NCI-H128 (cell line): ENCODE measurements at regions not wholly inside any gene's neighbourhood (a gene's known extent, or its start where the extent isn't known, plus 50 kb on each side); places are given as distances from the start of the nearest gene placed in this dataset.
"Not testable (repeated sequence)": the region's sequence is repeated elsewhere in the genome, so short reads cannot be mapped to it uniquely, and the experiment has no call there.

ENCODE experiments used
- DNase-seq: peaks from one replicate; lab custom pipeline; 2025; ENCODE audit not compliant: unreplicated experiment; lab: John Stamatoyannopoulos, UW

DNA sequence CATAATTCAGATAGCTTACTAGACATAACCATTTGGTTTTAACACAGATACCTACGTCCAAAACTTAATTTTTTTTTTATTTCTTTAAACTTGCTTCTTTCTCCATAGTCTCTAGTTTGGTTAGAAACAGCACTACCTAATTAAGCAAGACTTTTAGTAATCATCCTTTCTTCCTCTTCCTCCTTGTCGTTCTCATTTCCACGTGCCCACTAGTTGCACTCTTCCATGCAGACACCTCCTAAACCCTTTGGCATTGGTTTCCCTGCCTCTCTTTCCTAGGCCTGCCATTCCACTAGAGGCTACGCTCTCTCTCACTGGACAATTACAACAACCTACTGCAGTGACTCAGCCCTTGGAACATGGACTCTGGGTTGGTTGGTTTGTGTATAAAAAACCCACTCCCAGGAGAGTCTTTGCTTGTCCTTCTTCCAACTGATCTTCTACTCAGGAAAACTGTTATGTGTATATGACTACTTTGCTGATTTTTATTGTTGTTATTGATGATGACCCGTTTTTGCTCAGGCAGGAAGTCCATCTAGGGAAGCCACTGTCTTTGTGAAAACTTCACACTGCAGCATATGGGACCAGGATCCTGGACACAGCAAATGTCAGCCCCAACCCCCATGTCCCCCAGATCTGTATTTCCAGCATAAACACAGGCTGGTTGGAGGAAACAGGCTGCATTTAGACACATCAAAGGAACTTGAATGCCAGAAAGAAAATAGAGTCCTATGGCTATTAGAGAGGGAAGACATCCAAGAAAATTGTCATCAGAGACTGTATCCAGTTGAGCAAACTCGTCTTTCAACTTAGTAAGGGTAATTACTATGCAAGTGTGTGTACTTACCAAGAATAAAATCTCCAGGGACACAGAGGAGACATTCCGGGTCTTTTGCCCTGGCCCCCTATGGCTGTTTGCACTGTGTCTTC is 503.2 kb downstream of the GADD45G start:
- DNase-seq: no peak

GRCh38 chr9:90112788-90113187 is 508.0 kb downstream of the GADD45G start:
- DNase-seq: no peak

- DNase-seq: no peak
Measured at GRCh38 chr9:90114641-90115425, 510.0 kb downstream of the GADD45G start.

DNA sequence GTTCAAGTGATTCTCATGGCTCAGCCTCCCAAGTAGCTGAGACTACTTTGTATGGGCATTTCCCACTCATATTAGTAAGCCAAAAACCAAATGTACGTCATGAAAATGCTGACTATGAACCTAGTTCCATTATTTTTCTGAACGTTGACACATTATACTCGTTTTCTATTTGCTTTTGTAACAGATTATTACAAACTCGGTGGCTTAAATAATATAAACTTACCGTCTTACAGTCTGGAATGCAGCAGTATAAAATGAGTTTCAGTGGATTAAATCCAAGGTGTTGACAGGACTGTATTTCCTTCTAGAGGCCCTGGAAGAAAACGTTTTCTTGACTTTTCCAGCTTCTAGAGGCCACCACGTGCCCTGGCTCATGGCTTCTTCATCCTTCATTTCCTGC is 517.0 kb downstream of the GADD45G start:
- no peak for DNase-seq

- DNase-seq: no peak
Measured at GRCh38 chr9:90124961-90125360, 517.7 kb downstream of the DIRAS2 start.

- DNase-seq: no peak
Measured at GRCh38 chr9:90127923-90128322, 514.7 kb downstream of the DIRAS2 start.

GRCh38 chr9:90128587-90129190 is 513.9 kb downstream of the DIRAS2 start:
- no peak for DNase-seq

- no peak for DNase-seq
Measured at GRCh38 chr9:90129446-90129845, 513.2 kb downstream of the DIRAS2 start.

DNA sequence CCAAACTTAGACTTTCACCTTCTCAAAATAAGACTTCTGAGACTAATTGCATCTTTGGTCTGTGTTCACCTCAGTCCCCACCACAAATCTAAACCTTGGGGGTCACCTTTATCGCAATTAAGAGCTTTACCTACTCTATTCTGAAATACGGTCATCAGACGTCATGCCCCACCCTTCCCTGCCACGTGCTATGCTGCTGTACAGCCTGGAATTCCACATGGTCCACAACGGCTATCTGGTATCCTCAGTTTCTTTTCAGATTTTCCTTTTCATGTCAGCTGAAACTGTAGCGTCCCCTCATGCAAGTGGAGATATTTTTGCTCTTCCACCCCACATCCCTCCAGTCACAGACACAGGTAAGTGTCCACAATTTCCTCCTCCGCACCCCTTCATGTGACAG is 511.1 kb downstream of the DIRAS2 start:
- DNase-seq: no peak

- DNase-seq: no peak
Measured at GRCh38 chr9:90132866-90133265, 509.8 kb downstream of the DIRAS2 start.

- DNase-seq: no peak
Measured at GRCh38 chr9:90137801-90138200, 504.8 kb downstream of the DIRAS2 start.

GRCh38 chr9:90140131-90140818 is 502.3 kb downstream of the DIRAS2 start:
- DNase-seq: no peak

- no peak for DNase-seq
Measured at GRCh38 chr9:90141723-90142122, 500.9 kb downstream of the DIRAS2 start.

DNA sequence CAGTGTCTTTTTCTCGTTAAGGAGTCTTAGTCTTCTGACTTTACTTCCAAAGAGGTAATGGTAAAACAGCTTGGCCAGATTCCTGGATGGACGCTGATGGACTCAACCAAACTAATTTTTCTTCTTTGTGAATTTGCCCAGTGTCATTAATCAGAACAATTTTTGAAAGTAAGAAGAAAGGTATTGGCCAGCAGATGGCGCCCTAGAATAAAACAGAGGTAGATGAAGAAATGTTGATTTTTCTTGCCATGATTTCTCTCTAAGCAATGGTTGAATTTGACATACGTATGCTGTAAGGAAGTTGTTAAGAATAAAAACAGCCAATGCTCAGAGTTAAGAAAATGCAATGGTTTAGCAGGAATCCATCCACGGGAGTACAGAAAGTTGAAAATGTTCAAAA is 500.0 kb downstream of the DIRAS2 start:
- DNase-seq: no peak

DNA sequence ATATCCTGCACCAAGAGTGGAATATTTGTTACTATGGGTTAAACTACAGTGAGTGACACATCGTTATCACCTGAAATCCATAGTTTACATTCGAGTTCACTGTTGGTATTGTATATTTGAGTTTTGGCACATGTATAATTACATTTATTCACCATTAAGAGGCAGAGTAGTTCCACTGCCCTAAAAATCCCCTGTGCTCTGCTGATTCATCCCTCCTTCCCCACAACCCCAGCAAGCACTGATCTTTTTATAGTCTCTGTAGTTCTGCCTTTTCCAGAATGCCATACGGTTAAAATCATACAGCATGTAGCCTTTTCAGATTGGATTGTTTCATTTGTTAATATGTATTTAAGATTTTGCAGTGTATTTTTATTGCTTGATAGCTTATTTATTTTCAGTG is 495.2 kb downstream of the DIRAS2 start:
- no peak for DNase-seq

DNA sequence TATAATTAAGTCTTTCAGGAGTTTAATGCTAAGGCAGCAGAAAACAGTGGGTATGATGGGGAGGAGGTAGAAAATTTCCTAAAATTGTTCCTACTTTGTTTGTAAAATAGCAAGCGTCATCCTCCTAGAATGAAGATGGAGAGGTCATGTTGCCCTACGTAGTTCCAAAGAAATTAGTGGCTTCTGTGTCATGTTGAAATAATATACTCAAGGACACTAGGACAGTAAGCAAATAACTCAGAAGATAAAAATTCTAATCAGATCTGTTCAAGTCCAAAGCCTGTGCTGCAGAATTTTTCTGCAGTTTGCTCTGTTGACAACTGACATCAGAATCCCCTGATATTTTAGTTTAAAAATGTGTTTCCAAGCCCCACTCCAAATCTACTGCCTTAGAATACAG is 486.3 kb downstream of the DIRAS2 start:
- no peak for DNase-seq

DNA sequence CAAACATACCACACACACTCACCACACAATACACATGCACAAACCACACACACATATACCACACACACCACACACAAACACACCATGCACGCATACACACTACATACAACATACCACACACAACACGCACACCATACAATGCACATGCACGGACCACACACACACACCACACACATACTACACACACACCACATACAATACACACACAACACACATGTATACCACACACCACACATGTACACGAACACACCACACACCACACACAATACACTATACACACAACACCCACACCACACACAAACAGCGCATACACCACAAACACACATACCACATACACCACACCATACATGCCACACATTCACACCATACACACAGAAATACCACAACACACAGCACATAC is 480.3 kb downstream of the DIRAS2 start:
- DNase-seq: no peak

DNA sequence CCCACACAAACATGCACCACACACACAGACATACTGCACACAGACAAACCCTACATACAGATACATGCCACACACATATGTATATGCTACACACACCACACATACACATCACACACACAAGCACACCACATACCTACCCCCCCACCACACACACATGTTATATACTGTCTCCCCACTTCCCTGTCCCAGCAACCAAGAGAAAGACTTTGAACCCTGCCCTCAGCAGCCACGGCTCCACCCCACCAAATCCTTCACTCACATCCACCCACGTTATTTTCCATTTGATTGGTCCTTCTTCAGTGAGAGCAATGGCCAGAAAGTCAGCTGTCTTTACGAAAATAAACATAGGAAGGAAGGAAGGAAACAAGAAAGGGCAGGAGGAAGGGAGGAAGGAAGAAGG is 479.8 kb downstream of the DIRAS2 start:
- no peak for DNase-seq

- DNase-seq: no peak
Measured at GRCh38 chr9:90165281-90165680, 477.3 kb downstream of the DIRAS2 start.

DNA sequence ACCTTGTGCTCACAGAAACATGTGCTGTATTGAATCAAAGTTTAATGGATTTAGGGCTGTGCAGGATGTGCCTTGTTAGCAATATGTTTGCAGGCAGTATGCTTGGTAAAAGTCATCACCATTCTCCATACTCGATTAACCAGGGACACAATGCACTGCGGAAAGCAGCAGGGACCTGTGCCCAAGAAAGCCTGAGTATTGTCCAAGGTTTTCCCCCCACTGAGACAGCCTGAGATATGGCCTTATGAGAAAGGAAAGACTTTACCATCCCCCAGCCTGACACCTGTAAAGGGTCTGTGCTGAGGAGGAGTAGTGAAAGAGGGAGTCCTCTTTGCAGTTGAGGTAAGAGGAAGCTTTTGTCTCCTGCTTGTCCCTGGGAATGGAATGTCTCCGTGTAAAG is 476.2 kb downstream of the DIRAS2 start:
- DNase-seq: not testable (repeated sequence)

DNA sequence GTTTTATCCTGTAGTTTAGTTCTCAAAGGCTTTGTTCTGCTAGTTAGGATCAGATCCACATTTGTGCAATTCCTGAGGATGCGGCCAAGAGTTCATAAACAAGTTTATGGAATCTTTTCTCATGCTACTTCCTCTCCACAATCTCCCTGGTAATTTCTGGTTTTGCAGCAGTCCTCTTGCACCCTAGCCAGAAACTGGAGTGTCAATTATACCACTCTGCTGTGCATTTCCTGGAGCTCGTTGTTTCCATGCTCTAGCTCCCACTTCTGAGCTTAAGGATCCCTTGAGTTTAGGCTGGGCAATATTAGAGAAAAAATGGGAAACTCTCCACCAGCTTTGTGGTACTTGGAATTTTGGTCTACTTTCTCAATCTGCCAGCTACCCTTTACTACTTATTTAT is 474.7 kb downstream of the DIRAS2 start:
- no peak for DNase-seq
